ENCODE measurements at regions not wholly inside any gene's neighbourhood (a gene's known extent, or its start where the extent isn't known, plus 50 kb on each side); places are given as distances from the start of the nearest gene placed in this dataset.

GRCh38 chr14:97655169-97655948 lies 858.2 kb downstream of the VRK1 start:
- no peak for TF ChIP-seq YY1 (IDR thresholded peaks at IDR 0.05; ENCODE audit: insufficient read depth, insufficient read length)
- no peak for TF ChIP-seq ZNF274 (IDR thresholded peaks at IDR 0.05; ENCODE audit: low read depth, low read length)
